Type B pancreatic cell (in vitro differentiated cells): ENCODE measurements at regions not wholly inside any gene's neighbourhood (a gene's known extent, or its start where the extent isn't known, plus 50 kb on each side); places are given as distances from the start of the nearest gene placed in this dataset.

Experiments used
- DNase-seq: peaks from one replicate; pipeline ENCODE4 v3.0.0; 2021; ENCODE audit warnings: mixed read lengths; ENCODE audit not compliant: unreplicated experiment; ENCODE audit errors: extremely low spot score
- H3K27ac Mint-ChIP-seq: 2 replicates; pipeline ENCODE4 v1.8.0; 2021; ENCODE audit warnings: mild to moderate bottlenecking, mixed read lengths
- H3K27me3 Mint-ChIP-seq: 2 replicates; pipeline ENCODE4 v1.8.0; 2021; ENCODE audit warnings: mixed read lengths
- H3K36me3 Mint-ChIP-seq: 2 replicates; pipeline ENCODE4 v1.8.0; 2021; ENCODE audit warnings: mixed read lengths
- H3K4me1 Mint-ChIP-seq: one replicate; pipeline ENCODE4 v1.8.0; 2021; ENCODE audit warnings: mixed read lengths; ENCODE audit not compliant: unreplicated experiment
- H3K4me3 Mint-ChIP-seq: 2 replicates; pipeline ENCODE4 v1.8.0; 2021; ENCODE audit warnings: mild to moderate bottlenecking, mixed read lengths
- H3K9me3 Mint-ChIP-seq: 2 replicates; pipeline ENCODE4 v1.8.0; 2021; ENCODE audit warnings: mixed read lengths
- CTCF ChIP-seq: fragments of 200-600 bp; sonication (generic); conservative IDR thresholded peaks from 2 replicates; pipeline ENCODE4 v1.5.0; 2021; ENCODE audit warnings: antibody characterized with exemption, mild to moderate bottlenecking

- DNase-seq, result no peak
- Mint-ChIP-seq H3K4me3 (no peak overlapping the region), H3K27me3 (peaks cover 3% of the 10 kb centered on the region), H3K27ac (no peak overlapping the region), H3K4me1 (peaks cover 15% of the 10 kb centered on the region), H3K36me3 (no peaks in the 10 kb centered on the region), H3K9me3 (no peaks in the 10 kb centered on the region)
- no peak for TF ChIP-seq CTCF
These were observed 198.9 kb upstream of the LDB2 start for GRCh38 chr4:17097362-17097761.

- no peaks in the 10 kb centered on the region for H3K9me3 Mint-ChIP-seq
- no peak for TF ChIP-seq CTCF
- no peak for DNase-seq
- peaks cover 15% of the 10 kb centered on the region for H3K4me1 Mint-ChIP-seq
- H3K36me3 Mint-ChIP-seq, result no peaks in the 10 kb centered on the region
- no peak overlapping the region for H3K4me3 Mint-ChIP-seq
- peaks cover 3% of the 10 kb centered on the region for H3K27me3 Mint-ChIP-seq
- H3K27ac Mint-ChIP-seq, result no peak overlapping the region
These were observed 198.2 kb upstream of the LDB2 start for GRCh38 chr4:17096692-17097091.

- Mint-ChIP-seq H3K4me3 (no peak overlapping the region), H3K36me3 (no peaks in the 10 kb centered on the region), H3K9me3 (no peaks in the 10 kb centered on the region), H3K27me3 (peaks cover 3% of the 10 kb centered on the region), H3K27ac (no peak overlapping the region), H3K4me1 (peaks cover 15% of the 10 kb centered on the region)
- no peak for TF ChIP-seq CTCF
- no peak for DNase-seq
These were observed 197.3 kb upstream of the LDB2 start for GRCh38 chr4:17095771-17096170.

GRCh38 chr4:17094876-17095210 lies 196.4 kb upstream of the LDB2 start:
- no peak for TF ChIP-seq CTCF
- no peak for DNase-seq
- H3K4me1 Mint-ChIP-seq, result peaks cover 15% of the 10 kb centered on the region
- no peak overlapping the region for H3K27ac Mint-ChIP-seq
- no peaks in the 10 kb centered on the region for H3K36me3 Mint-ChIP-seq
- H3K27me3 Mint-ChIP-seq, result peaks cover 3% of the 10 kb centered on the region
- no peak overlapping the region for H3K4me3 Mint-ChIP-seq
- H3K9me3 Mint-ChIP-seq, result no peaks in the 10 kb centered on the region

GRCh38 chr4:17094159-17094875 lies 195.9 kb upstream of the LDB2 start:
- Mint-ChIP-seq H3K9me3 (no peaks in the 10 kb centered on the region), H3K27ac (no peak overlapping the region), H3K36me3 (no peaks in the 10 kb centered on the region), H3K4me3 (no peak overlapping the region), H3K27me3 (peaks cover 3% of the 10 kb centered on the region), H3K4me1 (peaks cover 15% of the 10 kb centered on the region)
- TF ChIP-seq CTCF, result no peak
- DNase-seq, result no peak

- Mint-ChIP-seq H3K4me3 (no peak overlapping the region), H3K9me3 (no peaks in the 10 kb centered on the region), H3K36me3 (no peaks in the 10 kb centered on the region), H3K4me1 (peaks cover 15% of the 10 kb centered on the region), H3K27ac (no peak overlapping the region), H3K27me3 (peaks cover 3% of the 10 kb centered on the region)
- DNase-seq, result no peak
- TF ChIP-seq CTCF, result no peak
These were observed 195.0 kb upstream of the LDB2 start for GRCh38 chr4:17093481-17093880.
